Tibial artery (tissue), 4 donors: ENCODE measurements at regions not wholly inside any gene's neighbourhood (a gene's known extent, or its start where the extent isn't known, plus 50 kb on each side); places are given as distances from the start of the nearest gene placed in this dataset.

Experiments used
- DNase-seq, 2 donors: peaks; one replicate each; pipeline ENCODE4 v3.0.0-alpha.2; 2019
- H3K27ac ChIP-seq, 2 donors: fragments of 200-600 bp; sonication (generic) in 1 of 2; 1 replicate in 1 of 2; 2 replicates in 1 of 2; pipeline ENCODE4 v1.5.1; 2018 to 2019; ENCODE audit warnings: mild to moderate bottlenecking in 1 of 2
- H3K27me3 ChIP-seq, 2 donors: fragments of 200-600 bp; sonication (generic) in 1 of 2; one replicate each; pipeline versions ENCODE4 v1.5.1 to v1.6.0; 2016 to 2019
- H3K36me3 ChIP-seq, 3 donors: fragments of 200-600 bp; sonication (generic) in 2 of 3; one replicate each; pipeline ENCODE4 v1.5.1; 2016 to 2019; ENCODE audit warnings: mild to moderate bottlenecking in 2 of 3
- H3K4me1 ChIP-seq, 4 donors: fragments of 200-600 bp; sonication (generic) in 2 of 4; 1 replicate in 3 of 4; 2 replicates in 1 of 4; pipeline ENCODE4 v1.5.1; 2016 to 2019
- H3K4me3 ChIP-seq, 2 donors: fragments of 200-600 bp; sonication (generic) in 1 of 2; 1 replicate in 1 of 2; 2 replicates in 1 of 2; pipeline ENCODE4 v1.5.1; 2018 to 2019; ENCODE audit warnings: mild to moderate bottlenecking in 2 of 2
- H3K9me3 ChIP-seq, 3 donors: fragments of 200-600 bp; sonication (generic) in 1 of 3; one replicate each; pipeline ENCODE4 v1.5.1; 2016 to 2019
- intact Hi-C: fragments of 100-400 bp; cut with DNase I; formaldehyde crosslinking; loops from one replicate; pipeline ENCODE4 v1.15.0; 2023; ENCODE audit warnings: low total_unique reads
- TF ChIP-seq, protein P1 (sequence below), 2 experiments: fragments of 200-600 bp in 1 of 2; fragments of 450-650 bp in 1 of 2; IDR thresholded peaks; one replicate each; pipeline ENCODE4 v1.5.1; 2017 to 2019; ENCODE audit warnings: antibody characterized with exemption in 2 of 2, mild to moderate bottlenecking in 1 of 2, moderate library complexity in 1 of 2

DNA sequence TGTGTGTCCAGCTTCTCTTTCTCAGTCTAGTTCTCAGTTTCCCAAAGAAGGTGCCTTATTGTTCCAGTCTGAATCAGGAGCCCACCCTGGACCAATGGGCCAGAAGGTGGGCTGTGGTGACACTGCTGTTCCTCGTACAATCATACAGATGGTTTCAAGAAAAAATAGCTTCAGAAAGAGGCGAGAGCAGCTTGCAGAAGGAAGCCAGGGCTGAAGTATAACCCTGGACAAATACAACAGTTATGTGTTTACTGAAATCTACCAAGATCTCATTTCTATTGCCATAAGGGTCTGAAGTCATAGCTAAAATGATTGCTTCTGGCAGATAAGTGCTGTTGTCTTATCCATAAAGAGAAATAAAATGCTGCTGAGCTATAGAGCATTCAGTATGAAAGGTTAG lies 75.4 kb downstream of the PFDN4 start:
- Histone ChIP-seq H3K27ac (no peak overlapping the region), H3K36me3 (no peaks in the 10 kb centered on the region), H3K9me3 (no peaks in the 10 kb centered on the region), H3K4me3 (no peak overlapping the region), H3K27me3 (no peaks in the 10 kb centered on the region), H3K4me1 (no peaks in the 10 kb centered on the region)
- TF ChIP-seq, protein P1, sequence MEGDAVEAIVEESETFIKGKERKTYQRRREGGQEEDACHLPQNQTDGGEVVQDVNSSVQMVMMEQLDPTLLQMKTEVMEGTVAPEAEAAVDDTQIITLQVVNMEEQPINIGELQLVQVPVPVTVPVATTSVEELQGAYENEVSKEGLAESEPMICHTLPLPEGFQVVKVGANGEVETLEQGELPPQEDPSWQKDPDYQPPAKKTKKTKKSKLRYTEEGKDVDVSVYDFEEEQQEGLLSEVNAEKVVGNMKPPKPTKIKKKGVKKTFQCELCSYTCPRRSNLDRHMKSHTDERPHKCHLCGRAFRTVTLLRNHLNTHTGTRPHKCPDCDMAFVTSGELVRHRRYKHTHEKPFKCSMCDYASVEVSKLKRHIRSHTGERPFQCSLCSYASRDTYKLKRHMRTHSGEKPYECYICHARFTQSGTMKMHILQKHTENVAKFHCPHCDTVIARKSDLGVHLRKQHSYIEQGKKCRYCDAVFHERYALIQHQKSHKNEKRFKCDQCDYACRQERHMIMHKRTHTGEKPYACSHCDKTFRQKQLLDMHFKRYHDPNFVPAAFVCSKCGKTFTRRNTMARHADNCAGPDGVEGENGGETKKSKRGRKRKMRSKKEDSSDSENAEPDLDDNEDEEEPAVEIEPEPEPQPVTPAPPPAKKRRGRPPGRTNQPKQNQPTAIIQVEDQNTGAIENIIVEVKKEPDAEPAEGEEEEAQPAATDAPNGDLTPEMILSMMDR (IDR thresholded peaks at IDR 0.05) = no peak
- intact Hi-C loops = no loop called here
- DNase-seq = no peak

DNA sequence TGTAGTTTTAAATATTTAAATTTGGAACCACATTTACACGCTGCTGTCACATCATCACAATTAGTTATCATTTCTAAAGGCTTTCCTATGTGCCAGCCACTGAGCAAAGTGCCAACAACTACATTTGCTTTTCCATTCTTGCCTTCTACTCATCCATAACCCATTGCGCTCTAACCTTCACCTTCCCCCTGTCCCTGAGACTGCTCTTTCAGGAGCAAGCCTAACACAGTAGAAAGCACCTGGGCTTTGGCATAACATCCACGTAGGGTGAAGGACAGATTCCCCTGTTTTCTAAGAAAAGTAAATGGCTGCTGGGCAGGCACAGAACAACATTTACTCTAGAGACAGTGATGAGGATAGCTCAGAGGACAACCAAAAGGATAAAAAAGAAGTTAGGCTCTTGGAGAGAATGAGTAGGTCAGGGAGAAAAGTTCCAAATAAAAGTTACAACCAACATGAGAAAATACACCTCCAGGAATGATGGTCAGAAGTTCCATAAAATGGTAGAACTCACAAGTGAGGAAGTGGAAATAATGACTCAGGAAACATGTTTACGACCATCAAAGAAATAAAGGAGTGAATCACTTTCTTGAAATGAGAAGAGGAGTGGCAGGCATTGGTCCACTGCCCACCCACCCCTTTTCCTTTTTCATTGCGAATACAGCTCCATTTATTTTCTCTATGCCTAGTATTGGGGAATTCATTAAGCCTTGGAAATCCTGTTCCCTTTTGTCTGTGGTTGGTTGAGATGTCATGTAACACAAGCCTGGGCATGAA lies 77.2 kb downstream of the PFDN4 start:
- H3K4me1 ChIP-seq = no peaks in the 10 kb centered on the region
- DNase-seq = no peak
- no peak overlapping the region for H3K4me3 ChIP-seq
- no peaks in the 10 kb centered on the region for H3K36me3 ChIP-seq
- TF ChIP-seq, protein P1 (IDR thresholded peaks at IDR 0.05) = no peak
- no peaks in the 10 kb centered on the region for H3K9me3 ChIP-seq
- H3K27ac ChIP-seq = no peak overlapping the region
- intact Hi-C loops = no loop called here
- H3K27me3 ChIP-seq = no peaks in the 10 kb centered on the region

DNA sequence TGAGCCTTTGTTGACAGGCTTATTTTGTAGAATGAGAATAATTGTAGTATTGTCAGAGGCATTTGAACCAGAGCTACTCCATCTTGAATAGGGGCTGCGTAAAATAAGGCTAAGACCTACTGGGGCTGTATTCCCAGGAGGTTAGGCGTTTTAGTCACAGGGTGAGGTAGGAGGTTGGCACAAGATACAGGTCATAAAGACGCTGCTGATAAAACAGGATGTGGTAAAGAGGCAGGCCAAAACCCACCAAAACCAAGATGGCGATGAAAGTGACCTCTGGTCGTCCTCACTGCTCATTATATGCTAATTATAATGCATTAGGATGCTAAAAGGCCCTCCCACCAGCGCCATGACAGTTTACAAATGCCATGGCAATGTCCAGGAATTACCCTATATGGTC lies 82.7 kb downstream of the PFDN4 start:
- Histone ChIP-seq H3K36me3 (no peaks in the 10 kb centered on the region), H3K27me3 (no peaks in the 10 kb centered on the region), H3K4me3 (no peak overlapping the region), H3K27ac (no peak overlapping the region), H3K4me1 (peaks cover 0 to 4% (median 0%) of the 10 kb centered on the region in 4 donors), H3K9me3 (no peaks in the 10 kb centered on the region)
- TF ChIP-seq, protein P1 (IDR thresholded peaks at IDR 0.05) = no peak
- intact Hi-C loops = no loop called here
- no peak for DNase-seq

DNA sequence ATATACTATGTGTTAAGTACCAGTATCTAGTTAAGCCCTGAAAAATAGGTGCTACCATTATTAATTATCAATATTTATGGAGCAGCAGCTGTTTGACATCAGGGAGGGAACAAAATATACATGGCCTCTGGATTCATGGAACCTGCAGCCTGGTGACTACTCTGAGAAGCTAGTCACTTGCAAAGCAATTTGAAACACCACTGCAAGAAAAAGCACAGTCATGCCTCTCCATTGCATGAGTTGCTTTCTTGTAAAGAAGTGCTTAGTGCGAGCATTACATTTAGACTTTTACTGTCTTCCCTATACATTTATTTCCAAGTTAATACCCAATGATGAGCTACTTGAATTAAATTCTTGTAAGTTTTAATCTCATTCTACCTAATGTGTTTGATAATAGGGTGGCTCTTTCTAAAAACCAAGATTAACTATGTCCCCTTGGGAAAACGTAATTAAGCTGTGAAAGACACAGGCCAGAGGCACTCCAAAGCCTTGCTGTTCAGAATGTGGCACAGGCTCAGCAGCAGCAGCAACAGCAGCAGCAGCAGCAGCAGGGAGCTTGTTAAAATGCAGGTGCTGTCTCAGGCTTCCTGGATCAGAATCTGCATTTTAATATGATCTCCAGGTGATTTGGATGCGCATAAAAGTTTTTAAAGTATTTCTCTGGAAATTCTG lies 83.6 kb downstream of the PFDN4 start:
- intact Hi-C loops = no loop called here
- no peaks in the 10 kb centered on the region for H3K9me3 ChIP-seq
- DNase-seq = no peak
- H3K4me1 ChIP-seq = peaks cover 0 to 4% (median 0%) of the 10 kb centered on the region in 4 donors
- H3K27me3 ChIP-seq = no peaks in the 10 kb centered on the region
- no peak overlapping the region for H3K27ac ChIP-seq
- TF ChIP-seq, protein P1 (IDR thresholded peaks at IDR 0.05) = no peak
- no peak overlapping the region for H3K4me3 ChIP-seq
- no peaks in the 10 kb centered on the region for H3K36me3 ChIP-seq

DNA sequence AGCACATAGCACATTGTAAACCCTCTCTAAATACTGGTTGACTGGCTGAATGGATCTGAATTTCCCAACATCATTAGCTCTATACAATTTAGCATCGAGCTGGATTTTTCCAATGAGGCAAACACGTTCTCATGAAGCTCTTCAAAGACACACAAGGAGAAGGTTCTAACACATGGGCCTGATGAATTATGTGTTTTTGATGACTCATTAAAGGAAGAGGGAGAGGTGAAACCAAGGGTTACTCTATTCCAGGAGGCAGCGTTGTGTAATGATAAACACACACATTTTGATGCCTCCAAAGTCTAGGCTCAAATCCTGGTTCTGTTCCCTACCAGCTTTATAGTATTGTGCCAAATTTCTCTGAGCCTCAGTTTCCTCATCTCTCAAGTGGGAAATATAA lies 84.3 kb downstream of the PFDN4 start:
- TF ChIP-seq, protein P1 (IDR thresholded peaks at IDR 0.05) = no peak
- Histone ChIP-seq H3K4me1 (peaks cover 0 to 4% (median 0%) of the 10 kb centered on the region in 4 donors), H3K36me3 (no peaks in the 10 kb centered on the region), H3K4me3 (no peak overlapping the region), H3K27me3 (no peaks in the 10 kb centered on the region), H3K9me3 (no peaks in the 10 kb centered on the region), H3K27ac (no peak overlapping the region)
- no peak for DNase-seq
- intact Hi-C loops = no loop called here
